Right atrium auricular region (tissue), 2 donors: ENCODE measurements at regions not wholly inside any gene's neighbourhood (a gene's known extent, or its start where the extent isn't known, plus 50 kb on each side); places are given as distances from the start of the nearest gene placed in this dataset.

Source experiments
- DNase-seq: peaks from one replicate; pipeline ENCODE4 v3.0.0-alpha.2; 2019; ENCODE audit warnings: low spot score
- H3K27ac ChIP-seq, 2 donors: fragments of 200-600 bp; sonication (generic); 1 replicate in 1 of 2; 2 replicates in 1 of 2; pipeline ENCODE4 v1.5.1; 2016 to 2019
- H3K27me3 ChIP-seq, 2 donors: fragments of 200-600 bp; sonication (generic); one replicate each; pipeline versions ENCODE4 v1.5.1 to v1.6.0; 2017 to 2019
- H3K36me3 ChIP-seq: fragments of 200-600 bp; sonication (generic); one replicate; pipeline ENCODE4 v1.5.1; 2016
- H3K4me1 ChIP-seq, 2 donors: fragments of 200-600 bp; sonication (generic); one replicate each; pipeline versions ENCODE4 v1.5.1 to v1.6.0; 2017 to 2019
- H3K4me3 ChIP-seq, 2 donors: fragments of 200-600 bp; sonication (generic); 1 replicate in 1 of 2; 2 replicates in 1 of 2; pipeline ENCODE4 v1.5.1; 2017 to 2019; ENCODE audit warnings: mild to moderate bottlenecking in 1 of 2, moderate library complexity in 1 of 2
- H3K9me3 ChIP-seq, 2 donors: fragments of 200-600 bp; sonication (generic); one replicate each; pipeline ENCODE4 v1.5.1; 2019
- TF ChIP-seq, protein P1 (sequence below), 2 donors: fragments of 200-600 bp; sonication (generic); IDR thresholded peaks; one replicate each; pipeline ENCODE4 v1.5.1; 2019; ENCODE audit warnings: antibody characterized with exemption in 2 of 2

DNA sequence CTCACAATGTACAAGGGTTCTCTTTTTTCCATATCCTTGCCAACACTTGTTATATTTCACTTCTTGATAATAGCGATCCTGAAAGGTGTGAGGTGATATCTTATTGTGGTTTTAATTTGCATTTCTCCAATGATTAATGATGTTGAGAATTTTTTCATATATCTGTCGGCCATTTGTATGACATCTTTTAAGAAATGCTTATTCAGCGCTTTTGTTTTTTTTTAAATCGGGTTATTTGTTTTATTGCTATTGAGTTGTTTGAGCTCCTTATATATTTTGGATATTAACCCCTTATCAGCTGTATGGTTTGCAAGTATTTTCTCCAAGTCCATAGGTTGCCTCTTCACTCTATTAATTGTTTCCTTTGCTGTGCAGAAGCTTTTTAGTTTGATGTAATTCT, 218.8 kb downstream of the MTERF1 start:
- Histone ChIP-seq H3K4me1 (no peaks in the 10 kb centered on the region), H3K36me3 (no peaks in the 10 kb centered on the region), H3K27me3 (no peaks in the 10 kb centered on the region), H3K9me3 (no peaks in the 10 kb centered on the region), H3K27ac (no peak overlapping the region), H3K4me3 (no peak overlapping the region)
- TF ChIP-seq, protein P1, sequence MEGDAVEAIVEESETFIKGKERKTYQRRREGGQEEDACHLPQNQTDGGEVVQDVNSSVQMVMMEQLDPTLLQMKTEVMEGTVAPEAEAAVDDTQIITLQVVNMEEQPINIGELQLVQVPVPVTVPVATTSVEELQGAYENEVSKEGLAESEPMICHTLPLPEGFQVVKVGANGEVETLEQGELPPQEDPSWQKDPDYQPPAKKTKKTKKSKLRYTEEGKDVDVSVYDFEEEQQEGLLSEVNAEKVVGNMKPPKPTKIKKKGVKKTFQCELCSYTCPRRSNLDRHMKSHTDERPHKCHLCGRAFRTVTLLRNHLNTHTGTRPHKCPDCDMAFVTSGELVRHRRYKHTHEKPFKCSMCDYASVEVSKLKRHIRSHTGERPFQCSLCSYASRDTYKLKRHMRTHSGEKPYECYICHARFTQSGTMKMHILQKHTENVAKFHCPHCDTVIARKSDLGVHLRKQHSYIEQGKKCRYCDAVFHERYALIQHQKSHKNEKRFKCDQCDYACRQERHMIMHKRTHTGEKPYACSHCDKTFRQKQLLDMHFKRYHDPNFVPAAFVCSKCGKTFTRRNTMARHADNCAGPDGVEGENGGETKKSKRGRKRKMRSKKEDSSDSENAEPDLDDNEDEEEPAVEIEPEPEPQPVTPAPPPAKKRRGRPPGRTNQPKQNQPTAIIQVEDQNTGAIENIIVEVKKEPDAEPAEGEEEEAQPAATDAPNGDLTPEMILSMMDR (IDR thresholded peaks at IDR 0.05), result no peak
- no peak for DNase-seq

DNA sequence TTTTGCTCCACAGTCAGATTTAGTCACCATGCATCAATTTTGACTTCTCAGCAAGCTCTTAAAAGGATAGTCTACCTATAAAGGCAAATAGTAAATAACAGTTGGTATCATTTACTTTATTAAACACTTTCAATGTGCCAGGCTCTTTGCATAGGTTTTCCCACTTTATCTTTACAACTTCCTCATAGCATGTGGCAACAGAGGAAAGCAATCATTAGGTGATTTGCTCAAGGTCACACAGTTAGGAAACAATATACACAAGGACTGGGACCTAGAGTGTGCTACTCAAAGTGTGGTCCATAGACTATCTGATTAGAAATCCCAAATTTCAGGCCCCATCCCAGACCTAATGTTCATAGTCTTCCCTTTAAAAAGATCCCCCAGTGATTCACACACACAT, 212.3 kb downstream of the MTERF1 start:
- no peak for DNase-seq
- no peaks in the 10 kb centered on the region for H3K36me3 ChIP-seq
- TF ChIP-seq, protein P1 (IDR thresholded peaks at IDR 0.05), result no peak
- H3K4me3 ChIP-seq, result no peak overlapping the region
- H3K9me3 ChIP-seq, result no peaks in the 10 kb centered on the region
- H3K27me3 ChIP-seq, result no peaks in the 10 kb centered on the region
- no peak overlapping the region for H3K27ac ChIP-seq
- no peaks in the 10 kb centered on the region for H3K4me1 ChIP-seq

GRCh38 chr7:91671245-91671644, 209.3 kb downstream of the MTERF1 start:
- no peak for DNase-seq
- Histone ChIP-seq H3K4me1 (no peaks in the 10 kb centered on the region), H3K36me3 (no peaks in the 10 kb centered on the region), H3K9me3 (no peaks in the 10 kb centered on the region), H3K27ac (no peak overlapping the region), H3K4me3 (no peak overlapping the region), H3K27me3 (no peaks in the 10 kb centered on the region)
- TF ChIP-seq, protein P1 (IDR thresholded peaks at IDR 0.05), result no peak

DNA sequence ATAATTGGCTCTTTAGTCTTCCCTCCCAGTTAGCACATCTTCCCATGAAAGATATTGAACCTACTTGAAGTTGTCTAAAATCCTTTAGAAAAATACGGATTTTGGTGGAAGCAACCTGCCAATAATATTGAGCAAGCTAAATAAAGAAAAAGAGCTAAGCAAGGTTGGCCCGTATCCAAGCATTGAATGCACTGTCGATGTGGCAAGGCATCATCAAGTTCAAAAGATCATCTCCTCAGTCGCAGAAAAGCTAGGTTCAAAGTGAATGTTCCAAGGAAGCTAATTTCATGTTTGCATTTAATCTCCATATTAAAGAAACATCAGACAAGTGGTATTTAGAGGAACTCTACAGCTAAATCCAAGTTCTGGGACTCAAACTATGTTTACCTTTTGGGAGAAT, 206.0 kb downstream of the MTERF1 start:
- Histone ChIP-seq H3K4me3 (no peak overlapping the region), H3K36me3 (no peaks in the 10 kb centered on the region), H3K27ac (no peak overlapping the region), H3K4me1 (no peaks in the 10 kb centered on the region), H3K27me3 (no peaks in the 10 kb centered on the region), H3K9me3 (no peaks in the 10 kb centered on the region)
- DNase-seq, result no peak
- TF ChIP-seq, protein P1 (IDR thresholded peaks at IDR 0.05), result no peak

GRCh38 chr7:91681718-91682117, 198.8 kb downstream of the MTERF1 start:
- peaks cover 6 to 21% of the 10 kb centered on the region in 2 donors for H3K9me3 ChIP-seq
- H3K4me3 ChIP-seq, result no peak overlapping the region
- H3K4me1 ChIP-seq, result no peaks in the 10 kb centered on the region
- no peak for DNase-seq
- no peaks in the 10 kb centered on the region for H3K36me3 ChIP-seq
- H3K27me3 ChIP-seq, result no peaks in the 10 kb centered on the region
- no peak overlapping the region for H3K27ac ChIP-seq
- TF ChIP-seq, protein P1 (IDR thresholded peaks at IDR 0.05), result no peak

- TF ChIP-seq, protein P1 (IDR thresholded peaks at IDR 0.05), result no peak
- DNase-seq, result no peak
- Histone ChIP-seq H3K27ac (no peak overlapping the region), H3K4me3 (no peak overlapping the region), H3K9me3 (peaks cover 6 to 21% of the 10 kb centered on the region in 2 donors), H3K36me3 (no peaks in the 10 kb centered on the region), H3K27me3 (no peaks in the 10 kb centered on the region), H3K4me1 (no peaks in the 10 kb centered on the region)
Observed at GRCh38 chr7:91683823-91684222, 196.7 kb downstream of the MTERF1 start.
